ENCODE measurements at regions not wholly inside any gene's neighbourhood (a gene's known extent, or its start where the extent isn't known, plus 50 kb on each side); places are given as distances from the start of the nearest gene placed in this dataset.

DNA sequence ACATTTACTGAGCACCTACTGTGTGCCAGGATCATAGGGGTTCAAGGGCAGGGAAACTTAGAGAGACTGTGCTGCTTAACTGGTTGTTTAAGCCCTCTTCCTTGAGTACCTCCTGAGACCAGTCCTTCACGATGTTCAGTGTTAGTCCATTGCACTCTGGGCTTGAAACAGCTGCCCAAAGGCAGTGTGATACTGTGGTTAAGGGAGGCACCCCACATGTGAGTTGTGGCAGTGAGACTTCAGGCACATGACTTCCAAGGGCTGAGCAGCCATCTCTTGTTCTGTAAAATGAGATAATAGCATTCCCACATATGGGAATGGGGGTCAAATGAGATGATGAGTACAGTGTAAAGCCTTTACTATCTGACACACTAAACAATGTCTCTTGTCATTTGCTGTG is 75.1 kb downstream of the LINGO1 start:
- TF ChIP-seq, protein P1, sequence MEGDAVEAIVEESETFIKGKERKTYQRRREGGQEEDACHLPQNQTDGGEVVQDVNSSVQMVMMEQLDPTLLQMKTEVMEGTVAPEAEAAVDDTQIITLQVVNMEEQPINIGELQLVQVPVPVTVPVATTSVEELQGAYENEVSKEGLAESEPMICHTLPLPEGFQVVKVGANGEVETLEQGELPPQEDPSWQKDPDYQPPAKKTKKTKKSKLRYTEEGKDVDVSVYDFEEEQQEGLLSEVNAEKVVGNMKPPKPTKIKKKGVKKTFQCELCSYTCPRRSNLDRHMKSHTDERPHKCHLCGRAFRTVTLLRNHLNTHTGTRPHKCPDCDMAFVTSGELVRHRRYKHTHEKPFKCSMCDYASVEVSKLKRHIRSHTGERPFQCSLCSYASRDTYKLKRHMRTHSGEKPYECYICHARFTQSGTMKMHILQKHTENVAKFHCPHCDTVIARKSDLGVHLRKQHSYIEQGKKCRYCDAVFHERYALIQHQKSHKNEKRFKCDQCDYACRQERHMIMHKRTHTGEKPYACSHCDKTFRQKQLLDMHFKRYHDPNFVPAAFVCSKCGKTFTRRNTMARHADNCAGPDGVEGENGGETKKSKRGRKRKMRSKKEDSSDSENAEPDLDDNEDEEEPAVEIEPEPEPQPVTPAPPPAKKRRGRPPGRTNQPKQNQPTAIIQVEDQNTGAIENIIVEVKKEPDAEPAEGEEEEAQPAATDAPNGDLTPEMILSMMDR (IDR thresholded peaks at IDR 0.05; ENCODE audit: control insufficient read depth, extremely low read depth, insufficient read depth): no peak
- no peak overlapping the region for H3K4me3 ChIP-seq (ENCODE audit: low read depth, low read length)
- no peak for DNase-seq (ENCODE audit: low read depth)

DNA sequence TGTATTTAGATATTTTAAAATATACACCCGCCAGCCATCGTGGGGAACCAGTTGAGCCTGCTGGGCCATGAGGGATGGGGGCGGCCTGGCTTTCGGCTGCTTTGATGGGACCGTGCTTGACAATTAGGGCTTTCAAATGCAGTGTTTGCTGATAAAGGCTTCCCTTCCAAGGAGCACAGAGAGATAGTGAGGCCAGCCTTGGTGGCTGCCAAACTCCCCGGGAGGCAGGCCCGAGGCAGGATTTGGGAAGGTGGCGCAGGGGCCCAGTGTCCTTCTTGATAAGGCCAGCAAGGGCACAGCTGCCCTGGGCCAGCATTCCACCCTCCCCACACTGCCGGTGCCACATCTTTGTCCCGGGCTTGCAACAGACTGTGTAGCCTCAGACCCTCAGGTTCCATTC is 75.6 kb downstream of the LINGO1 start:
- DNase-seq (ENCODE audit: low read depth): no peak
- H3K4me3 ChIP-seq (ENCODE audit: low read depth, low read length): no peak overlapping the region
- TF ChIP-seq, protein P1 (IDR thresholded peaks at IDR 0.05; ENCODE audit: control insufficient read depth, extremely low read depth, insufficient read depth): no peak

DNA sequence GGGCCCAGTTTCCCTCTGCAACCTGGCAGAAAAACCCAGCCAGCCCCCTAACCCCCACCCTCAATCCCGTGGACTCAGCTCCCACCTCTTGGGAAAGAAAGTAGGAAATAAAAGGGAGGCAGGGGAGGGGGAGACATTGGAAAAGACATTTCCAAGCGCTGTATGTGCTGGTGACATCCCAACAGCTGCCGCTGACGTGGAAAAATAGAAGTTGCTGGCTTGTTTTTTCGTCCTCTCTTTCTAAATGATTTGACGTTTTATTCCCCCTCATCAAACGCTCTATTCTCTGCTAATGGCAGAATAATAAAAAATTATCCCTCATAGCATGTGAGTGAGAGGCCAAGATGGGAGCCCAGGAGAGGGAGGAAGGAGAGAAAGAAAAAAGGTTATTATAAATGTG is 76.1 kb downstream of the LINGO1 start:
- TF ChIP-seq, protein P1 (IDR thresholded peaks at IDR 0.05; ENCODE audit: control insufficient read depth, extremely low read depth, insufficient read depth): no peak
- no peak for DNase-seq (ENCODE audit: low read depth)
- H3K4me3 ChIP-seq (ENCODE audit: low read depth, low read length): no peak overlapping the region

DNA sequence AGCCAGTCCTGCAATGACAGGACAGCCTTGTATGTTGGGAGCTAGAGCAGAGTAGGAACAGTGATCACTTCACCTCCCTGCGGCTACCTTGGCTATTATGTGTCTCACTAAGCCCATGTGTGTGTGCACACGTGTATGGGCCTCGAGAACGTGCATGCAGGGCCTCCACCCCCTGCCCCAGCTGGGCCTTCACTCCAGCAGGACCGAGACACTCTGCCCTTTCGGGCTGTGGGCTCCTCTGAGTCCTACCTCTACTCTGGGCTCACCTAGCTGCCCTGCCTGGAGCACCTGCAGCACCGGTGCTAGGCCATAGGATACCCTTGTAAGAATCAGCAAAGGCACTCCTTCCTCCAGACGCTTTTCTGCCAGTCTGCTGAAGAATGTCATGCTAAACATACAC is 77.5 kb downstream of the LINGO1 start:
- no peak for DNase-seq (ENCODE audit: low read depth)
- TF ChIP-seq, protein P1 (IDR thresholded peaks at IDR 0.05; ENCODE audit: control insufficient read depth, extremely low read depth, insufficient read depth): no peak
- no peak overlapping the region for H3K4me3 ChIP-seq (ENCODE audit: low read depth, low read length)

DNA sequence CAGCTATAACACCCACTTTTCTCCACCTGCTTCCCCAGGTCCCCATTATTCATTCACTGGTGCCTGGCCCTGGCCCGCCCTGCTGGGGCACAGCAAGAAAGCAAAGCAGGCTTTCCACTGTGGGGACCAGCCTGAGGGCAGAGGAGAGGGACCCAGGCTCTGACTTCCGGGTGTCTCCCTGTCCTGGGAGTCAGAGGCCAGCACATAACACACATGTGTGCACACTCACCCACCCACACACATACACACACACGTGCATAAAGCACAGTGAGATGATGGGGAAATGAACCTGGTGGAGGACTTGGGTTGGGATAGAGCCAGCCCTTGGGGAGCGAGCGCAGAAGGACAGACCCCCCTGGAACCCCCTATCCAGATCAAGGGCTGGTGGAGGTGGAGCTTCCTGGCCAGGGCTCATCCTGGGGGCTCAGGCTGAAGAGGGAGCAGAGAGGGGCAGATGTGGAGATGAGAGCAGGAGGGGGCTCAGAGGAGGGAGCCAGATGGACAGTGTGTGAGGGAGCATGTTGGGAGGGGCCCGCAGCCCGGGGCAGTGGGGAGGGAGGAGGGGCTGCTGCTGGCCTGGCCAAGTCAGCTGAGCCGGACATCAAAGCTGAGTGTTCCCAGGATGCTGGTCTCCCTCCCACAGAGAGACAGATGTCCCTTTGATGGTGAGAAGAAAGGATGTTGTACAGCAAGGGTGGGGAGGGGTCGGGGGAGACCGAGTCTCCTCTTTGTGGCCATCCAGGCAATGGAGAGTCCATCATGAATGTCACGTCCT is 78.2 kb downstream of the LINGO1 start:
- no peak for DNase-seq (ENCODE audit: low read depth)
- H3K4me3 ChIP-seq (ENCODE audit: low read depth, low read length): no peak overlapping the region
- TF ChIP-seq, protein P1 (IDR thresholded peaks at IDR 0.05; ENCODE audit: control insufficient read depth, extremely low read depth, insufficient read depth): no peak

DNA sequence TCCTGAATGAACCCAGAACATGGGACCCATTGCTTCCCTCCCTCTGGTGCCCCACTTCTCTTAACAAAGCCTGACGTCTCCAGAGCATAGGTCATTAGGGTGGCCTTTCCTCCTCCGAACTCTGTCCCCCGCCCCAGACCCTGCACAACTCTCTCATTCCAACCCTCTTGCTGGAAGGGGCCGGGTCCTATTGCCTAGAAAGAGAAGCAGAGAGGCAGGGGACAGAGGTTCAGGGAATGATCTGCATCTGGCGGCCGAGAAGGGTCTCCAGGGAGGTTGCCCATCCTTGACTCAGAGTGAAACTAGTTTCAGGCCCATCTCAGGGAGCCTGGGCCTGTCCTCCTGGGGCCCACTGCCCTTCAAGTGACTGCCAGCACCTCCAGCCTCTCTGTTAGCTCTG is 79.0 kb downstream of the LINGO1 start:
- TF ChIP-seq, protein P1 (IDR thresholded peaks at IDR 0.05; ENCODE audit: control insufficient read depth, extremely low read depth, insufficient read depth): no peak
- H3K4me3 ChIP-seq (ENCODE audit: low read depth, low read length): no peak overlapping the region
- no peak for DNase-seq (ENCODE audit: low read depth)

DNA sequence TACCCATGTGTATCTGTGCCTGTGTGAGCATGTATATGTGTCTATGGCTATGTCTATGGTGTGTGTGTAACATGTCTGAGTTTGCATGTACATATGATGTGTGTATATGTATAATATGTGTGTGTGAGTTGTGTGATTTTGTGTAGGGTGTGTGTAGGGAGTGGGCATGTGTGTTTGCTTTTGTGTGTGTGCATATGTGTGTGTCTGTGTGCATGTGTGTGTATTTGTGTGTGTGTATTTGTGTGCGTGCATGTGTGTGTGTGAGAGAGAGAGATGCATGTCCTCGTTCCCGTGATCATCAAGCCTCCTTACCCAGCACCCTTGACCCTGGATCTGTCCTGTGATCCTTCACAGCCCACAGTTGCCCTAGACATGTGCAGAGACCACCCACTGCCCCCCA is 79.5 kb downstream of the LINGO1 start:
- TF ChIP-seq, protein P1 (IDR thresholded peaks at IDR 0.05; ENCODE audit: control insufficient read depth, extremely low read depth, insufficient read depth): no peak
- DNase-seq (ENCODE audit: low read depth): no peak
- no peak overlapping the region for H3K4me3 ChIP-seq (ENCODE audit: low read depth, low read length)
